ENCODE measurements at regions not wholly inside any gene's neighbourhood (a gene's known extent, or its start where the extent isn't known, plus 50 kb on each side); places are given as distances from the start of the nearest gene placed in this dataset.

DNA sequence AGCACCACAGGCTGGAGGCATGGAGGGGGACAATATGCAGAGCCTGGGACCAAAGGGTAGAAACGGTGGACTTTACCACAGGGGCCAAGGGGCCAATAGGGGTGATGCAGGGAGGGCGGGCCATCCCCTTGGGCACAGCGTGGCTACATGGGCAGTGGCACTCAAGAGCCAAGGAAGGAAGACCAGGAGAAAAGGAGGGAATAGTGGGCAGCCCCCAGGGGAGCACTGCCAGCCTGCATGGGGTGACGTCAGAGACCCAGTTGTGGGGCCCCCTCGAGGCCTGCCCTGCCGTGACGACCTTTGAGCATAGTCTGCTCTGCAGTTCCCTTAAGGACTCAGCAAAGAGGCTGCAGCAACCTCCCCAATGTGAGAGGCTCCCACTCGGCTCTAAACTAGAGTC lies 95.5 kb upstream of the TMPRSS2 start:
- H3K27me3 Mint-ChIP-seq (ENCODE audit: insufficient read depth): peaks cover 3% of the 10 kb centered on the region
- no peak overlapping the region for H3K4me3 Mint-ChIP-seq
- no peaks in the 10 kb centered on the region for H3K4me1 Mint-ChIP-seq (ENCODE audit: low read depth)
- H3K27ac Mint-ChIP-seq: no peak overlapping the region
- no peaks in the 10 kb centered on the region for H3K9me3 Mint-ChIP-seq
- DNase-seq (ENCODE audit: low spot score): no peak
- no peaks in the 10 kb centered on the region for H3K36me3 Mint-ChIP-seq (ENCODE audit: low read depth)
- intact Hi-C loops (cut with micrococcal nuclease): no loop called here

DNA sequence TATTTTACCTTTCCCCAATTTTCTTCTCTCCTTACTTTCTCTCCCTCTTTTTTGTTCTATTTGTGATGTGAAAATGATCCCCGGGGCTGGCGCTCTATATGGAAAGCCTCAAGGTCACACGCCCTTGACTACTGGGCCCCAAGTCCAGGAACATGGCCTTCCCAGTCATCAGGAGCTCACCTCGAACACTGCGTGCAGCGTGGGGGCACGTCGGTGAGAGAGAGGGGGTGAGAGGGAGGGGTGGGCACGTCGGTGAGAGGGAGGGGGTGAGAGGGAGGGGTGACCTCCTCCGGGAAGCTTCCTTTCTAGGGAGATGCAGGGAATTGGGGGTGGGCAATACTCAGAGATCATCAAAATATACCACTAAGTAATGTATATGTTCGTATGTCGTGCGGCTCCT lies 94.6 kb upstream of the TMPRSS2 start:
- no peak for DNase-seq (ENCODE audit: low spot score)
- intact Hi-C loops (cut with micrococcal nuclease): no loop called here
- peaks cover 3% of the 10 kb centered on the region for H3K27me3 Mint-ChIP-seq (ENCODE audit: insufficient read depth)
- H3K4me3 Mint-ChIP-seq: no peak overlapping the region
- H3K36me3 Mint-ChIP-seq (ENCODE audit: low read depth): no peaks in the 10 kb centered on the region
- no peaks in the 10 kb centered on the region for H3K9me3 Mint-ChIP-seq
- no peak overlapping the region for H3K27ac Mint-ChIP-seq
- no peaks in the 10 kb centered on the region for H3K4me1 Mint-ChIP-seq (ENCODE audit: low read depth)

DNA sequence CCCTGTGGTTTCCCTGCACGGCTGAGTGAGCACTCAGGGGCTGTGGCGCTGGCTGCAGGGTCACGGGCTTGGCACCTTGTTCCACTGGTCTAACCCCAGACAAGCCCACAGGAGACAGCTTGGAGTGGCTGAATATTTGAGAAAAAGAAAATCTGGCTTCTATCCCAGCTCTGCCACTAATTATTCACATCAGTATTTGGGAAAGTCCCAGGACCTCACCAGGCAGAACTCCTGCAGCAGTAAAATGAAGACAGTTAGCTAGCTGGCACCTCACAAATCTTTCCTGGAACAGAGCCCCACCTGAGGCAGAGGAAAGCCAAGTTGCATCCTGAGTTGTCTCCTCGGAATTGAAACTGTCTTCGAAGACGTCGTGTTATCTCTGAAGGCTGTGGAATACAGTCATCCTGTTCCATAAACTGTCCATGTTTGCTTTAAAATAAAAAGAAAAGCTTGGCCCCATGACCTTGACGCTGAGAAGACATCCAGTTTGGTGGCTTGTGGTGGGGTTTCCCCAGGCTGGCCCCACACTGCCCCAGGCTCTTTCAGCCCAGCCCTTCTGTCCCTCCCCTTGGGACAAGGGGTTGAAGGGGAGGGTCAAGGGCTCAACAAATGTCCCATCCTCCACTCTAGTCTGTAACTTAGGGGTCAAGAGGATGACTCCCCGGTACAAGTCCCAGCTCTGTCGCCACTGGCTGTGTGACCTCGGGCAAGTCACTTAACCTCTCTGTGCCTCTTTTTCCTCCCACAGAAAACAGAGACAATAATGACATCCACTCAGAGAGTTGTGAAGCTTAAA lies 93.8 kb upstream of the TMPRSS2 start:
- Mint-ChIP-seq H3K9me3 (no peaks in the 10 kb centered on the region), H3K4me1 (ENCODE audit: low read depth) (no peaks in the 10 kb centered on the region), H3K4me3 (no peak overlapping the region), H3K27me3 (ENCODE audit: insufficient read depth) (peaks cover 4% of the 10 kb centered on the region), H3K36me3 (ENCODE audit: low read depth) (no peaks in the 10 kb centered on the region), H3K27ac (no peak overlapping the region)
- DNase-seq (ENCODE audit: low spot score): no peak
- intact Hi-C loops (cut with micrococcal nuclease): no loop called here

DNA sequence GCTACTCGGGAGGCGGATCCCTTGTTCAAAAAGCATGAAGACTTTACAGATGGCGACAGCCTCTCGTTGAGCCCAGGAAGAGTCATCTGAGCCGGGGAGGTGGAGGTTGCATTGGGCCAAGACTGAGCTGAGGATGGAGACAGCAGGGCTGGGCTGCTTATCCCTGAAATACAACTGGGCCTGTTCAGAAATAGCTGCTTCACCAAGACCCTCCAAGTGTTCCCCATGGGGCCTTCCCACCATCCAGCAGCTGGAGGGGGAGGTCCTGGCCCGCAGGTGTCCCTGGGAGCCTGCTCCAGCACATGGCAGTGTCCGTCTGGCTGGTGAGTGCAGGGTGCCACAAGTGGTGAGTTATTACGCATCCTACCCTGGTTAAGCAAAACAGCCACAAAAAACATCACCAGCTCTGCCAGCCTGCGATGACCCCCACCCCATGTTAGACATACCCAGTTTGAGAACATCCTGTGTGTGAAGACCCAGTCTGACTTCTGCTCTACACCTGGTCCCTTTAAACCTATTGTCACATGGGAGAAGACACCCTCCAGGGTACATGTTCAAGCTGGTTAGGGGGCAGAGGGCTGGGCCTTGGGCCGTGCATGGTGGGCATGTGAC lies 93.1 kb upstream of the TMPRSS2 start:
- H3K27ac Mint-ChIP-seq: no peak overlapping the region
- no peak overlapping the region for H3K4me3 Mint-ChIP-seq
- intact Hi-C loops (cut with micrococcal nuclease): no loop called here

DNA sequence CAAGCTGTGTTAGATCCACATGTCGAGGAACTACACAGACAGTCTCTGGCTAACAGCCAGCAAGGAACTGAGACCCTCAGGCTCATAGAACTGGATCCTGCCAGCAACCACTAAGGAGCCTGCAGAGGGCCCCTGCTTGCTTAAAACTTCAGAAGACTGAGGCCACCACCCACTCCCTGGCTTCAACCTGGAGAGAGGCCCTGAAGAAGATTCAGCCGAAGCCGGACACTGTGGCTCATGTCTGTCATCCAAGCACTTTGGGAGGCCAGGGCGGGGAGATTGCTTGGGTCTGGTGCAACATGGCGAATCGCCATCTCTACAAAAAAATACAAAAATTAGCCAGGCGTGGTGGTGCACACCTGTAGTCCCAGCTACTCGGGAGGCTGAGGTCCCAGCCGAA lies 92.6 kb upstream of the TMPRSS2 start:
- Mint-ChIP-seq H3K4me3 (no peak overlapping the region), H3K27ac (no peak overlapping the region), H3K36me3 (ENCODE audit: low read depth) (no peaks in the 10 kb centered on the region), H3K27me3 (ENCODE audit: insufficient read depth) (peaks cover 4% of the 10 kb centered on the region), H3K4me1 (ENCODE audit: low read depth) (no peaks in the 10 kb centered on the region), H3K9me3 (no peaks in the 10 kb centered on the region)
- intact Hi-C loops (cut with micrococcal nuclease): no loop called here
- no peak for DNase-seq (ENCODE audit: low spot score)

More for the DNA sequence above, 93.1 kb upstream of the TMPRSS2 start:
- no peaks in the 10 kb centered on the region for H3K4me1 Mint-ChIP-seq (ENCODE audit: low read depth)
- no peak for DNase-seq (ENCODE audit: low spot score)
- peaks cover 4% of the 10 kb centered on the region for H3K27me3 Mint-ChIP-seq (ENCODE audit: insufficient read depth)
- no peaks in the 10 kb centered on the region for H3K36me3 Mint-ChIP-seq (ENCODE audit: low read depth)
- no peaks in the 10 kb centered on the region for H3K9me3 Mint-ChIP-seq

DNA sequence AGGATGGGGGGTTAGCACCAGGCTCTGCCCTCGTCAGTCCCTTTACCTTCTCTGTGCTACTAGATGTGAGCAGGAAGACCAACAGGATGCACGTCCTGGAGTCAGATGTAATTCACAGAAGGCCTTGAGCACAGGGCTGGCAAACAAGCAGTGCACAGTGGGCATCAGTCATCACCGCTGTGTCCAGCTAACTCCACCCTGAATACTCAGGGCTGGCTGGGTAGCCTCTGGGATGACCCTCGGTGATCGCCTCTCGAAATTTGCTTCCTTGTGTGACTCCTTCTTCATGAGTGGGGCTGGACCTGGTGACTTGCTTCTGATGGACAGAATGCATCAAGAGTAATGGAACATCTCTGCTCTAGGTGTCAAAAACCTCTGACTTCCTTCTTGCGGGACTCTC lies 92.2 kb upstream of the TMPRSS2 start:
- H3K36me3 Mint-ChIP-seq (ENCODE audit: low read depth): no peaks in the 10 kb centered on the region
- intact Hi-C loops (cut with micrococcal nuclease): no loop called here
- H3K27ac Mint-ChIP-seq: no peak overlapping the region
- H3K9me3 Mint-ChIP-seq: no peaks in the 10 kb centered on the region
- no peaks in the 10 kb centered on the region for H3K4me1 Mint-ChIP-seq (ENCODE audit: low read depth)
- peaks cover 4% of the 10 kb centered on the region for H3K27me3 Mint-ChIP-seq (ENCODE audit: insufficient read depth)
- DNase-seq (ENCODE audit: low spot score): no peak
- no peak overlapping the region for H3K4me3 Mint-ChIP-seq

DNA sequence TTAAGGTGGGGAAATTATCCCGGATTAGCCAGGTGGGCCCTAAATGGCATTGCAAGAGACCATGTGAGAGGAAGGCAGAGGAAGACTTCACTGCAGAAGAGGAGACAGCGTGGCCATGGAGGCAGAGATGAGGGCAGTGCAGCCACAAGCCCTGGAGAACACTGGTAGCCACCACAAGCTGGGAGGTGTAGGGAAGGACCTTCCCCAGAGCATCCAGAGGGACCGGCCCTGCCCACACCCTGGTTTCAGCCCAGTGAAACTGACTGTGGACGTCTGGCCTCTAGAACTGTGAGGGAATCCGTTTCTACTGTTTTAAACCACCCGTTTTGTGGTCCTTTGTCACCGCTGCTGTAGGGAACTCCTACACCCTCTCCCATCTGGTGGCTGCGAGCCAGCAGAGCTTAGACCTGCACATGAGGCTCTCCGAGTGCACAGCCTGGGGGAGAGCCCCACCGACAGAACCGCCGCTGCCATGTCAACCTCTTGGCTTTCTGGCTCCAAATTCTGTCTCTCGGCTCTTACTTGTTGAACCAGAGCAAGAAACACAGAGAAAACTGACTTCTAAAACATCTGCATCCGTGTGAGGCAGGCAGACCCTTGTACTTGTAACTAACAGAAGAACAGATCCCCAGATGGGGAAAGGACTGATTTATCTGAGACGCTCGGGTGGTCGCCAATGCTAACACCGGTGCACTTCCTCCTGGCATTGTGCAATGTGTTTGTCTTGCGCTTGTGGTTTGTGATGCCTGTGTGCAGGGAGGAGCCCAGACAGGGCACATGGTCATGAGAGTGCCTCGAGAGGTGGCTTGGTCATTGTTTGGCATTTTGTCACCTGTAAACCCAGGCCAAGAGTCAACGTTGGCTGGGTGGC lies 90.8 kb upstream of the TMPRSS2 start:
- intact Hi-C loops (cut with micrococcal nuclease): no loop called here
- Mint-ChIP-seq H3K9me3 (no peaks in the 10 kb centered on the region), H3K27me3 (ENCODE audit: insufficient read depth) (peaks cover 4% of the 10 kb centered on the region), H3K4me1 (ENCODE audit: low read depth) (no peaks in the 10 kb centered on the region), H3K4me3 (no peak overlapping the region), H3K27ac (no peak overlapping the region), H3K36me3 (ENCODE audit: low read depth) (no peaks in the 10 kb centered on the region)
- DNase-seq (ENCODE audit: low spot score): no peak

DNA sequence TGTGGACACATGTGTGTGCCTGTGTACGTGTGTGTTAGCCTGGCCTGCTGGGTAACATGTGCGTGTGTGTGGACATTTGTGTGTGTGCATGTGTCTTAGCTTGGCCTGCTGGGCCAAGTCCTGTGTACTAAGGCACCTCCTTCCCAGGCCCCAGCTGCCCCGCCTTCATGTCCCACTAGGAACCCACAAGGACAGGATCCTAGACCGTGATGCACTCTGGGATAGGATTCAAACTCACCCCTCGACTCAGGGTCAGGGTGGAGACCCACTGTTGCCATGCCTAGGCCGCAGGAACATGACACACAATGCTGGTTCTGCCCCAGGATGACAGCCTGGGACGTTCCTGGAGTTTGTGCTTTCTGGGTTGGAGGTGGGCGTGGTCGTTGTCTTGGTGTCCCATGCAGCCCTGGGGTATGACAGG lies 89.9 kb upstream of the TMPRSS2 start:
- intact Hi-C loops (cut with micrococcal nuclease): no loop called here
- Mint-ChIP-seq H3K27ac (no peak overlapping the region), H3K27me3 (ENCODE audit: insufficient read depth) (peaks cover 4% of the 10 kb centered on the region), H3K4me1 (ENCODE audit: low read depth) (no peaks in the 10 kb centered on the region), H3K4me3 (no peak overlapping the region), H3K9me3 (no peaks in the 10 kb centered on the region), H3K36me3 (ENCODE audit: low read depth) (no peaks in the 10 kb centered on the region)
- no peak for DNase-seq (ENCODE audit: low spot score)

DNA sequence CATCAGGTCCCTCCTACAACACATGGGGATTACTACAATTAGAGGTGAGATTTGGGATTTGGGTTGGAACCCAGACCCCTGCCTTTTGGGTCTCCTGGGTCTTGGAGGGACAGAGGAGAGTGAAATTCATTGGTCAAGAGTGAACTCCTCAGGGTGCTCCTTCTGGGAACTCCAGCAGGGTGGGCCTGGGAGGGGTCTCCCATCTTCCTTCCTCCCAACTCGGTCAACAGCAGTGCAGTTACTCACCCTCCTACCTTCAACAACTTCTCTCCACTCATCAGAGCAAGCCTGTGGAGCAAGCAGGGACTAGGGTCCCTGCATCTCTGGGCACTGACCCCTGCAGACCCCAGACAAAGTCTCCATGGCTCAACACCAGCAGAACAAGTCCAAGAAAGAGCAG lies 89.3 kb upstream of the TMPRSS2 start:
- Mint-ChIP-seq H3K27ac (no peak overlapping the region), H3K4me1 (ENCODE audit: low read depth) (no peaks in the 10 kb centered on the region), H3K4me3 (no peak overlapping the region), H3K9me3 (no peaks in the 10 kb centered on the region), H3K27me3 (ENCODE audit: insufficient read depth) (peaks cover 4% of the 10 kb centered on the region), H3K36me3 (ENCODE audit: low read depth) (no peaks in the 10 kb centered on the region)
- intact Hi-C loops (cut with micrococcal nuclease): no loop called here
- DNase-seq (ENCODE audit: low spot score): no peak

DNA sequence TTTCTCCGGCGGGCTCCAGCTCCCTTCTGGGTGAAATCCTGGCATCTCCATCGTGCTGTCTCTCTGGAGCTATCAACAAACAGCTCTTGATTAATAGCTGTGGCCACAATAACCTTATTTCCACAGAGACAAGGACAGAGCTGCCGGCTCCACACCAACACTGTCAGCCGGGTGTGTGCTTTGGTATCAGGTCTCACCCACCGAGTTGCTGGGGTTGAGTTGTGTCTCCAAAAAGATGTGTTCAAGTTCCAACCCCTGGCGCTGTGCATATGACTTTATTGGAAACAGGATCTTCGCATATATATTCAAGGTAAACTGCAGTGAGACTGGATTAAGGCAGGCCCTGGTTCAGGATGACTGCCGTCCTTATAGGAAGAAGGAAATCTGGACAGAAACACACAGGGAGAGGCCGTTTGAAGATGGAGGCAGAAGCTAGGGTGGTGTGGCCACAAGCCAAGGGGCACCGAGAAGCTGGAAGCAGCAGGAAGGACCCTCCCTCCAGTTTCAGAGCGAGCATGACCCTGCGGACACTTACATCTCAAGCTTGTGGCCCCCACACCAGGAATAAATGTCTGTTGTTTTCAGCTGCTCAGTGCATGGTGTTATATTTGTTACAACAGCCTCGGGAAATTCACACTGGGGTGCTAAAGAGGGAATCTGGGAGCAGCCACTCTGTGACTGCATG lies 88.4 kb upstream of the TMPRSS2 start:
- Mint-ChIP-seq H3K4me1 (ENCODE audit: low read depth) (no peaks in the 10 kb centered on the region), H3K27me3 (ENCODE audit: insufficient read depth) (peaks cover 4% of the 10 kb centered on the region), H3K9me3 (no peaks in the 10 kb centered on the region), H3K4me3 (no peak overlapping the region), H3K27ac (no peak overlapping the region), H3K36me3 (ENCODE audit: low read depth) (no peaks in the 10 kb centered on the region)
- intact Hi-C loops (cut with micrococcal nuclease): no loop called here
- DNase-seq (ENCODE audit: low spot score): no peak

DNA sequence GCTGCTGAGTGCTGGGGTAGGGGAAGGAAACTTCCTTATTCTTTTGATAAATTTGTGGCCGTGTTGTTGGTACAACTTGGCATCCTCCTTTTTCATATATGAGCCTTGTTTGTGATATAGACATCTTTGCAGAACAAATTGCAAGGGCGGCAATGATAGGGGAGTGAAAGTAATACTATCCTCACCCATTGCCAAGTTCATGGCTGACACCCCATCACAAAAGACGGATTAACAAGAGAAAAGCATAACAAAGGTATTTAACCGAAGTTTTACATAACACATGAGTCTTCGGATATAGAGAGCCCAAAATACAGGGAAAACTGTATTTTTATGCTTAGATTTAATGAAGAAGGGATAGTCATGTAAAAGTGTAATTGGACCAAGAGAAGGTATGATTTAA lies 86.3 kb upstream of the TMPRSS2 start:
- Mint-ChIP-seq H3K27me3 (ENCODE audit: insufficient read depth) (peaks cover 2% of the 10 kb centered on the region), H3K4me1 (ENCODE audit: low read depth) (no peaks in the 10 kb centered on the region), H3K9me3 (no peaks in the 10 kb centered on the region), H3K36me3 (ENCODE audit: low read depth) (no peaks in the 10 kb centered on the region), H3K4me3 (no peak overlapping the region), H3K27ac (no peak overlapping the region)
- DNase-seq (ENCODE audit: low spot score): no peak
- intact Hi-C loops (cut with micrococcal nuclease): no loop called here

DNA sequence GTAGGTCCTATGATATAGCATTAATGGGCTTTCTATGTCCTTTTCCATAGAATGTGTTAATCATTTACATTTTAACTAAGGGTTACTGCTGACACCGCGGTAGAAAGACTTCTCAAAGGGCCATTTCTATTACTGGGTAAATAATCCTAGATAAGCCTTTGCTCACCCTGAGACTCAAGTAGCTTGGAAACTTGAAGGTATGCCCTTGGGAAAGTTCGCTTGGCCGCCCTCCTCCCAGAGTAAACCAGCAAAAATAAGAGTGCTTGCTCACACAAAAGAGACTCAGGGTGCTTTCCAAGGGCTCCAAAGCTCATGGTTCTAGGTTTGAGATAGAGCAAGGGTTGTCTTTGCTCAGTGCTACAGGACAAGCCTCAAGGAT lies 85.8 kb upstream of the TMPRSS2 start:
- intact Hi-C loops (cut with micrococcal nuclease): no loop called here
- no peaks in the 10 kb centered on the region for H3K36me3 Mint-ChIP-seq (ENCODE audit: low read depth)
- no peak overlapping the region for H3K27ac Mint-ChIP-seq
- no peak for DNase-seq (ENCODE audit: low spot score)
- H3K9me3 Mint-ChIP-seq: no peaks in the 10 kb centered on the region
- no peak overlapping the region for H3K4me3 Mint-ChIP-seq
- peaks cover 2% of the 10 kb centered on the region for H3K27me3 Mint-ChIP-seq (ENCODE audit: insufficient read depth)
- no peaks in the 10 kb centered on the region for H3K4me1 Mint-ChIP-seq (ENCODE audit: low read depth)

Measured in activated T-helper 1 cell treated with anti-CD3 and anti-CD28 coated beads, Interleukin-12 subunit alpha, Interleukin-12 subunit beta, Interleukin-2, Interleukin-4 antibody, amounts not matched to agents 30 ng/mL and 10 ng/mL and 1 ng/mL, durations not matched to agents 14 hours and 24 hours and 36 hours (primary cell).